GM18507 (cell line): ENCODE measurements at regions not wholly inside any gene's neighbourhood (a gene's known extent, or its start where the extent isn't known, plus 50 kb on each side); places are given as distances from the start of the nearest gene placed in this dataset.
A peak's percentile ranks its signal among the peaks of the same experiment; 100 is the strongest.
"Not testable (repeated sequence)": the region's sequence is repeated elsewhere in the genome, so short reads cannot be mapped to it uniquely, and the experiment has no call there.

ENCODE experiments used
- DNase-seq: peaks from one replicate; pipeline ENCODE4 v3.0.0; 2011; ENCODE audit warnings: low read depth; ENCODE audit not compliant: insufficient read length; ENCODE audit errors: extremely low spot score
- FAIRE-seq: peaks from 2 replicates; lab custom pipeline; 2011; peaks lifted over from hg19 to GRCh38; lab: Jason Lieb, UNC

GRCh38 chr7:23928418-23928775, 218.4 kb downstream of the STK31 start:
- DNase-seq, result no peak
- FAIRE-seq, result no peak

GRCh38 chr7:23930312-23930711, 220.3 kb downstream of the STK31 start:
- FAIRE-seq (no peak), DNase-seq (no peak)

GRCh38 chr7:23931633-23932032, 221.6 kb downstream of the STK31 start:
- no peak for FAIRE-seq
- no peak for DNase-seq

GRCh38 chr7:23938215-23938614, 228.2 kb downstream of the STK31 start:
- FAIRE-seq (no peak), DNase-seq (no peak)

GRCh38 chr7:23938937-23939552, 229.0 kb downstream of the STK31 start:
- peak; percentile 70 for FAIRE-seq

GRCh38 chr7:23939747-23940146, 229.7 kb downstream of the STK31 start:
- FAIRE-seq, result not testable (repeated sequence)

More at GRCh38 chr7:23938937-23939552, 229.0 kb downstream of the STK31 start:
- peak; percentile 2 for DNase-seq

GRCh38 chr7:23941551-23941950, 231.5 kb downstream of the STK31 start:
- no peak for FAIRE-seq

More at GRCh38 chr7:23939747-23940146, 229.7 kb downstream of the STK31 start:
- not testable (repeated sequence) for DNase-seq

GRCh38 chr7:23942032-23942431, 232.0 kb downstream of the STK31 start:
- FAIRE-seq (no peak), DNase-seq (no peak)

More at GRCh38 chr7:23941551-23941950, 231.5 kb downstream of the STK31 start:
- no peak for DNase-seq

GRCh38 chr7:23944131-23944530, 234.1 kb downstream of the STK31 start:
- DNase-seq (no peak), FAIRE-seq (no peak)

- DNase-seq, result no peak
- FAIRE-seq, result no peak
Observed at GRCh38 chr7:23945472-23945871, 235.5 kb downstream of the STK31 start.

- no peak for DNase-seq
- FAIRE-seq, result no peak
Observed at GRCh38 chr7:23955145-23955544, 245.1 kb downstream of the STK31 start.

GRCh38 chr7:23955600-23956149, 245.7 kb downstream of the STK31 start:
- FAIRE-seq (no peak), DNase-seq (no peak)

- FAIRE-seq, result no peak
- DNase-seq, result no peak
Observed at GRCh38 chr7:23956772-23957576, 247.0 kb downstream of the STK31 start.

GRCh38 chr7:23959821-23960220, 249.8 kb downstream of the STK31 start:
- DNase-seq (no peak), FAIRE-seq (no peak)

- FAIRE-seq, result no peak
Observed at GRCh38 chr7:23960361-23960760, 250.3 kb downstream of the STK31 start.

GRCh38 chr7:23963461-23964165, 253.6 kb downstream of the STK31 start:
- DNase-seq, result no peak

More at GRCh38 chr7:23960361-23960760, 250.3 kb downstream of the STK31 start:
- no peak for DNase-seq

GRCh38 chr7:23964715-23965114, 254.7 kb downstream of the STK31 start:
- DNase-seq (no peak), FAIRE-seq (no peak)

More at GRCh38 chr7:23963461-23964165, 253.6 kb downstream of the STK31 start:
- FAIRE-seq, result no peak

- DNase-seq (no peak), FAIRE-seq (no peak)
Observed at GRCh38 chr7:23965296-23965695, 255.3 kb downstream of the STK31 start.

GRCh38 chr7:23966941-23967340, 256.9 kb downstream of the STK31 start:
- DNase-seq (no peak), FAIRE-seq (no peak)
